Left lung (tissue), 4 donors: ENCODE measurements at regions not wholly inside any gene's neighbourhood (a gene's known extent, or its start where the extent isn't known, plus 50 kb on each side); places are given as distances from the start of the nearest gene placed in this dataset.
A peak's percentile ranks its signal among the peaks of the same experiment; 100 is the strongest.

Experiments used
- ATAC-seq: fragments of 200-7000 bp; cut with Tn5 transposase; one replicate; pipeline ENCODE4 v1.9.1; 2020; ENCODE audit warnings: moderate library complexity
- DNase-seq, 4 donors: peaks; one replicate each; pipeline ENCODE4 v3.0.0-alpha.2; 2013 to 2020
- H3K27ac ChIP-seq, 2 donors: fragments of 200-600 bp; sonication (generic) in 1 of 2; one replicate each; pipeline versions ENCODE4 v1.5.0 to v1.8.0; 2020 to 2021
- H3K27me3 ChIP-seq, 2 donors: fragments of 200-600 bp; sonication (generic) in 1 of 2; one replicate each; pipeline versions ENCODE4 v1.5.0 to v1.8.0; 2020 to 2021
- H3K36me3 ChIP-seq, 2 donors: fragments of 200-600 bp; sonication (generic) in 1 of 2; one replicate each; pipeline versions ENCODE4 v1.5.0 to v1.8.0; 2020 to 2021
- H3K4me1 ChIP-seq, 2 donors: fragments of 200-600 bp; one replicate each; pipeline ENCODE4 v1.8.0; 2021
- H3K4me3 ChIP-seq, 2 donors: fragments of 200-600 bp; sonication (generic) in 1 of 2; one replicate each; pipeline versions ENCODE4 v1.5.0 to v1.8.0; 2020 to 2021; ENCODE audit warnings: mild to moderate bottlenecking in 1 of 2
- H3K9me3 ChIP-seq, 2 donors: fragments of 200-600 bp; sonication (generic) in 1 of 2; one replicate each; pipeline versions ENCODE4 v1.5.0 to v1.8.0; 2020 to 2021
- CTCF ChIP-seq, 2 donors: fragments of 200-600 bp; sonication (generic) in 1 of 2; IDR thresholded peaks; one replicate each; pipeline versions ENCODE4 v1.5.0 to v1.8.0; 2021; ENCODE audit warnings: antibody characterized with exemption in 2 of 2
- intact Hi-C, 2 donors: fragments of 100-400 bp; cut with DNase I; formaldehyde crosslinking; loops; one replicate each; pipeline versions ENCODE4 v1.11.2 to v1.14.2; 2022
- donor health status: DM: no; HTN: yes; CAD: no.
- donor health status: DM: no; HTN: no; CAD: no.

- ATAC-seq (no peak), DNase-seq (no peak)
- no peaks in the 10 kb centered on the region for H3K27me3 ChIP-seq
- no peaks in the 10 kb centered on the region for H3K4me1 ChIP-seq
- no peaks in the 10 kb centered on the region for H3K36me3 ChIP-seq
- TF ChIP-seq CTCF (IDR thresholded peaks at IDR 0.05) = no peak
- no peak overlapping the region for H3K27ac ChIP-seq
- intact Hi-C loops = no loop called here
- no peaks in the 10 kb centered on the region for H3K9me3 ChIP-seq
- no peak overlapping the region for H3K4me3 ChIP-seq
Measured at GRCh38 chr1:73511038-73511437, 686.9 kb downstream of the LRRIQ3 start.

GRCh38 chr1:73500154-73500553, 697.8 kb downstream of the LRRIQ3 start:
- DNase-seq (no peak), ATAC-seq (no peak)
- Histone ChIP-seq H3K4me1 (no peaks in the 10 kb centered on the region), H3K27me3 (no peaks in the 10 kb centered on the region), H3K36me3 (no peaks in the 10 kb centered on the region), H3K27ac (no peak overlapping the region), H3K4me3 (no peak overlapping the region), H3K9me3 (no peaks in the 10 kb centered on the region)
- intact Hi-C loops = no loop called here
- no peak for TF ChIP-seq CTCF (IDR thresholded peaks at IDR 0.05)

GRCh38 chr1:73499671-73500070, 698.3 kb downstream of the LRRIQ3 start:
- no peak for ATAC-seq
- TF ChIP-seq CTCF (IDR thresholded peaks at IDR 0.05) = no peak

GRCh38 chr1:73491621-73492020, 706.4 kb downstream of the LRRIQ3 start:
- H3K4me1 ChIP-seq = no peaks in the 10 kb centered on the region
- intact Hi-C loops = no loop called here
- no peaks in the 10 kb centered on the region for H3K27me3 ChIP-seq
- no peak for TF ChIP-seq CTCF (IDR thresholded peaks at IDR 0.05)
- no peaks in the 10 kb centered on the region for H3K36me3 ChIP-seq
- peak in 1 of 4 donors; percentile 37 for DNase-seq
- H3K4me3 ChIP-seq = no peak overlapping the region
- H3K9me3 ChIP-seq = peaks cover 0 to 10% of the 10 kb centered on the region in 2 donors
- no peak overlapping the region for H3K27ac ChIP-seq
- ATAC-seq = no peak

More at GRCh38 chr1:73499671-73500070, 698.3 kb downstream of the LRRIQ3 start:
- no peak overlapping the region for H3K4me3 ChIP-seq
- H3K36me3 ChIP-seq = no peaks in the 10 kb centered on the region
- no peak for DNase-seq
- H3K27me3 ChIP-seq = no peaks in the 10 kb centered on the region
- intact Hi-C loops = no loop called here
- H3K9me3 ChIP-seq = no peaks in the 10 kb centered on the region
- no peaks in the 10 kb centered on the region for H3K4me1 ChIP-seq
- no peak overlapping the region for H3K27ac ChIP-seq

- Histone ChIP-seq H3K4me1 (no peaks in the 10 kb centered on the region), H3K27ac (no peak overlapping the region), H3K9me3 (no peaks in the 10 kb centered on the region), H3K27me3 (no peaks in the 10 kb centered on the region), H3K4me3 (no peak overlapping the region), H3K36me3 (no peaks in the 10 kb centered on the region)
- intact Hi-C loops = no loop called here
- ATAC-seq (no peak), DNase-seq (no peak)
- TF ChIP-seq CTCF (IDR thresholded peaks at IDR 0.05) = no peak
Measured at GRCh38 chr1:73475316-73475870, 722.6 kb downstream of the LRRIQ3 start.
